Progenitor cell of endocrine pancreas (in vitro differentiated cells): ENCODE measurements at regions not wholly inside any gene's neighbourhood (a gene's known extent, or its start where the extent isn't known, plus 50 kb on each side); places are given as distances from the start of the nearest gene placed in this dataset.

Experiments used
- DNase-seq: peaks from one replicate; pipeline ENCODE4 v3.0.0; 2021; ENCODE audit warnings: low spot score; ENCODE audit not compliant: unreplicated experiment
- H3K27ac Mint-ChIP-seq: 2 replicates; pipeline ENCODE4 v1.8.0; 2021; ENCODE audit warnings: mild to moderate bottlenecking, moderate library complexity, mixed read lengths
- H3K27me3 Mint-ChIP-seq: 2 replicates; pipeline ENCODE4 v1.8.0; 2021; ENCODE audit warnings: mixed read lengths
- H3K36me3 Mint-ChIP-seq: 2 replicates; pipeline ENCODE4 v1.8.0; 2022; ENCODE audit warnings: mixed read lengths; ENCODE audit not compliant: insufficient read depth
- H3K4me1 Mint-ChIP-seq: 2 replicates; pipeline ENCODE4 v1.8.0; 2021; ENCODE audit warnings: low read depth, mixed read lengths
- H3K4me3 Mint-ChIP-seq: 2 replicates; pipeline ENCODE4 v1.8.0; 2021; ENCODE audit warnings: low read depth, mild to moderate bottlenecking, moderate library complexity, mixed read lengths
- H3K9me3 Mint-ChIP-seq: 2 replicates; pipeline ENCODE4 v1.8.0; 2021; ENCODE audit warnings: low read depth, mixed read lengths
- CTCF ChIP-seq: fragments of 200-600 bp; sonication (generic); IDR thresholded peaks from one replicate; pipeline ENCODE4 v1.5.0; 2021; ENCODE audit warnings: antibody characterized with exemption, mild to moderate bottlenecking; ENCODE audit not compliant: unreplicated experiment

- Mint-ChIP-seq H3K36me3 (no peaks in the 10 kb centered on the region), H3K4me3 (no peak overlapping the region), H3K27ac (no peak overlapping the region), H3K9me3 (no peaks in the 10 kb centered on the region), H3K27me3 (no peaks in the 10 kb centered on the region), H3K4me1 (peaks cover 14% of the 10 kb centered on the region)
- no peak for TF ChIP-seq CTCF
- DNase-seq: no peak
These were observed 579.1 kb downstream of the PRKD1 start for GRCh38 chr14:29348504-29348903.

- H3K4me1 Mint-ChIP-seq: peaks cover 12% of the 10 kb centered on the region
- H3K9me3 Mint-ChIP-seq: no peaks in the 10 kb centered on the region
- no peaks in the 10 kb centered on the region for H3K36me3 Mint-ChIP-seq
- no peak overlapping the region for H3K27ac Mint-ChIP-seq
- no peak overlapping the region for H3K4me3 Mint-ChIP-seq
- DNase-seq: no peak
- H3K27me3 Mint-ChIP-seq: no peaks in the 10 kb centered on the region
- TF ChIP-seq CTCF: no peak
These were observed 577.2 kb downstream of the PRKD1 start for GRCh38 chr14:29350496-29350895.

- H3K27me3 Mint-ChIP-seq: no peaks in the 10 kb centered on the region
- peaks cover 3% of the 10 kb centered on the region for H3K4me1 Mint-ChIP-seq
- DNase-seq: no peak
- no peak overlapping the region for H3K4me3 Mint-ChIP-seq
- TF ChIP-seq CTCF: no peak
- H3K27ac Mint-ChIP-seq: no peak overlapping the region
- no peaks in the 10 kb centered on the region for H3K36me3 Mint-ChIP-seq
- no peaks in the 10 kb centered on the region for H3K9me3 Mint-ChIP-seq
These were observed 575.5 kb downstream of the PRKD1 start for GRCh38 chr14:29351996-29352705.

GRCh38 chr14:29352706-29353080 is 575.0 kb downstream of the PRKD1 start:
- peaks cover 3% of the 10 kb centered on the region for H3K4me1 Mint-ChIP-seq
- no peaks in the 10 kb centered on the region for H3K27me3 Mint-ChIP-seq
- no peak for TF ChIP-seq CTCF
- H3K27ac Mint-ChIP-seq: no peak overlapping the region
- H3K9me3 Mint-ChIP-seq: no peaks in the 10 kb centered on the region
- H3K36me3 Mint-ChIP-seq: no peaks in the 10 kb centered on the region
- H3K4me3 Mint-ChIP-seq: no peak overlapping the region
- DNase-seq: no peak

- no peak for TF ChIP-seq CTCF
- Mint-ChIP-seq H3K27me3 (no peaks in the 10 kb centered on the region), H3K4me1 (peaks cover 3% of the 10 kb centered on the region), H3K27ac (no peak overlapping the region), H3K4me3 (no peak overlapping the region), H3K36me3 (no peaks in the 10 kb centered on the region), H3K9me3 (no peaks in the 10 kb centered on the region)
- DNase-seq: no peak
These were observed 574.1 kb downstream of the PRKD1 start for GRCh38 chr14:29353513-29353912.
